ENCODE measurements at regions not wholly inside any gene's neighbourhood (a gene's known extent, or its start where the extent isn't known, plus 50 kb on each side); places are given as distances from the start of the nearest gene placed in this dataset.

DNA sequence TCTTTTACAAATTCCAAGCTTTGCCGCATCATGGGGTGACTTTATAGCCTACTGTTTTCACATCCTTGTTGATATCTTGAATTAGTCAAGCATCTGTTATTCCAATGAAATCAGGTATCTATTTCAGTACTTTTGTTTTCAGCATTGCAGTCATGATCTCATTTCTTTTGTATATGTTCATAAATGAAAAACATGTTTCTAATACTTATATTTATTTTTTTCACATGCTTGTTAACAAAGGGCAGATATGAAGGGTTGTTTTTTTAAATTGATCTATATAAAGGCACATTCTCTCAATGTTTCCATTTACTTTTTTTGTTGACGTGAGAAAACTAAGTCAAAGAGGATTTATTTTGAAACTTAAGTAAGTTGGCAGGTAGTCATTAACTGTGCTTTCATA lies 964.8 kb downstream of the JRKL start:
- Mint-ChIP-seq H3K9me3 (ENCODE audit: unreplicated experiment) (no peaks in the 10 kb centered on the region), H3K36me3 (ENCODE audit: low read depth, unreplicated experiment) (no peaks in the 10 kb centered on the region), H3K4me1 (ENCODE audit: unreplicated experiment) (no peaks in the 10 kb centered on the region), H3K27me3 (ENCODE audit: unreplicated experiment) (no peaks in the 10 kb centered on the region), H3K27ac (ENCODE audit: unreplicated experiment) (no peak overlapping the region), H3K4me3 (ENCODE audit: unreplicated experiment) (no peak overlapping the region)
- TF ChIP-seq, protein P1, sequence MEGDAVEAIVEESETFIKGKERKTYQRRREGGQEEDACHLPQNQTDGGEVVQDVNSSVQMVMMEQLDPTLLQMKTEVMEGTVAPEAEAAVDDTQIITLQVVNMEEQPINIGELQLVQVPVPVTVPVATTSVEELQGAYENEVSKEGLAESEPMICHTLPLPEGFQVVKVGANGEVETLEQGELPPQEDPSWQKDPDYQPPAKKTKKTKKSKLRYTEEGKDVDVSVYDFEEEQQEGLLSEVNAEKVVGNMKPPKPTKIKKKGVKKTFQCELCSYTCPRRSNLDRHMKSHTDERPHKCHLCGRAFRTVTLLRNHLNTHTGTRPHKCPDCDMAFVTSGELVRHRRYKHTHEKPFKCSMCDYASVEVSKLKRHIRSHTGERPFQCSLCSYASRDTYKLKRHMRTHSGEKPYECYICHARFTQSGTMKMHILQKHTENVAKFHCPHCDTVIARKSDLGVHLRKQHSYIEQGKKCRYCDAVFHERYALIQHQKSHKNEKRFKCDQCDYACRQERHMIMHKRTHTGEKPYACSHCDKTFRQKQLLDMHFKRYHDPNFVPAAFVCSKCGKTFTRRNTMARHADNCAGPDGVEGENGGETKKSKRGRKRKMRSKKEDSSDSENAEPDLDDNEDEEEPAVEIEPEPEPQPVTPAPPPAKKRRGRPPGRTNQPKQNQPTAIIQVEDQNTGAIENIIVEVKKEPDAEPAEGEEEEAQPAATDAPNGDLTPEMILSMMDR (IDR thresholded peaks at IDR 0.05; ENCODE audit: unreplicated experiment): no peak
- DNase-seq (ENCODE audit: low spot score): no peak

DNA sequence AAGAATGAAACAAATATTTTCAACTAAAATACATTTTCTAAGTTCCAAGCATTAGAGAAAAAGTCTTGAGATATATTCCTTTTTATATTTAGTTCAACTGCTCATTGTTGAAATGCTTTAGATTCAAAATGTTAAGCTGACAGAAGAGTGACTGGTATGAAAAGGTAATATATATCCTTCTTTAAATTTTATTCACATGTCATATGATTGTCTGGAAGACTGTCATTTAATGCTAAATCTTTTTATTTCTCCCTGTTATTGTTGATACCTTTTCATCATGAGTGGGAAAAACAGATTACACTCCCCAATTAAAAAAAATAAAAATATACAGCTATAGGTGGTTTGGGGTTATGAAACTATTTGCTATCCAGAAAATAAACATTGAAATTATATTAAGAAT lies 965.4 kb downstream of the JRKL start:
- no peak for DNase-seq (ENCODE audit: low spot score)
- Mint-ChIP-seq H3K36me3 (ENCODE audit: low read depth, unreplicated experiment) (no peaks in the 10 kb centered on the region), H3K27me3 (ENCODE audit: unreplicated experiment) (no peaks in the 10 kb centered on the region), H3K4me1 (ENCODE audit: unreplicated experiment) (no peaks in the 10 kb centered on the region), H3K4me3 (ENCODE audit: unreplicated experiment) (no peak overlapping the region), H3K9me3 (ENCODE audit: unreplicated experiment) (no peaks in the 10 kb centered on the region), H3K27ac (ENCODE audit: unreplicated experiment) (no peak overlapping the region)
- TF ChIP-seq, protein P1 (IDR thresholded peaks at IDR 0.05; ENCODE audit: unreplicated experiment): no peak

DNA sequence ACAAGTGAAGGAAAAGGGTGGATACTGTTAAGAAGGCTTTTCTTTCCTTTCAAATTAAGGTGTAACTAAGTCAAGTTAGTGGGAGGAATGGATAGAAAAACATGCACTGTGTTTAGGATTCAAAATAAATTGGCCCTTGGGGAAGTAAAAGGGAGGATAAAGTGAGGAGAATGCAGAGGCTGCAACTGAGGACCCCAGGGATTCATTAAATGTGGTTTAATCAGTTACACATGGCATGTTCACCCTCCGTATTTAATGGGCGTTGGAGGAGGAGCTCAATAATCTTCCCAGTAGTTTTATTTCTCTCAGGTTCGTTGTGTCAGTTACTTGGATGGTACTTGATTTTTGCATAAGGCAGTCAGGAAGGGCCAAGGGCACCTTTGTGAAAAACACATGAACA lies 966.3 kb downstream of the JRKL start:
- Mint-ChIP-seq H3K36me3 (ENCODE audit: low read depth, unreplicated experiment) (no peaks in the 10 kb centered on the region), H3K9me3 (ENCODE audit: unreplicated experiment) (no peaks in the 10 kb centered on the region), H3K27ac (ENCODE audit: unreplicated experiment) (no peak overlapping the region), H3K4me1 (ENCODE audit: unreplicated experiment) (no peaks in the 10 kb centered on the region), H3K4me3 (ENCODE audit: unreplicated experiment) (no peak overlapping the region), H3K27me3 (ENCODE audit: unreplicated experiment) (no peaks in the 10 kb centered on the region)
- TF ChIP-seq, protein P1 (IDR thresholded peaks at IDR 0.05; ENCODE audit: unreplicated experiment): no peak
- no peak for DNase-seq (ENCODE audit: low spot score)

DNA sequence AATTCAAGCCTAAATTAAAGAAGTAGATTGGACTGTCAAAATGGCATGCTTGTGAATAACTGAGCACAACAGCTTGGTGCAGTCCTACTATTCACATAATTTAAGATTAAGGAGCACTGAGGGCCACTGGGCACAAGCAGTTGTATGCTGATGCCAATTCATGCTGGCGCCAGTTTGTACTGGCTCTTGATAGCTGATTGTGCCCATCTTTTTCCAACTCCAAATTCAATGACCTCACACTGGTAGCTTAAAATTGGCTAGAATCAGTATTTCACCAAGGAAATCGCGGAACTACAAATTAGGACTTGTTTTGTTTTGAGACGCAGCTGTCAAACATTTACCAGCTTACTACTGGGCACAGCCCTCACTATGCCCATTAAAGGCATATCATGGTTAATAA lies 969.2 kb downstream of the JRKL start:
- no peaks in the 10 kb centered on the region for H3K36me3 Mint-ChIP-seq (ENCODE audit: low read depth, unreplicated experiment)
- TF ChIP-seq, protein P1 (IDR thresholded peaks at IDR 0.05; ENCODE audit: unreplicated experiment): no peak
- no peaks in the 10 kb centered on the region for H3K4me1 Mint-ChIP-seq (ENCODE audit: unreplicated experiment)
- DNase-seq (ENCODE audit: low spot score): no peak
- H3K4me3 Mint-ChIP-seq (ENCODE audit: unreplicated experiment): no peak overlapping the region
- no peaks in the 10 kb centered on the region for H3K27me3 Mint-ChIP-seq (ENCODE audit: unreplicated experiment)
- H3K27ac Mint-ChIP-seq (ENCODE audit: unreplicated experiment): no peak overlapping the region
- no peaks in the 10 kb centered on the region for H3K9me3 Mint-ChIP-seq (ENCODE audit: unreplicated experiment)

DNA sequence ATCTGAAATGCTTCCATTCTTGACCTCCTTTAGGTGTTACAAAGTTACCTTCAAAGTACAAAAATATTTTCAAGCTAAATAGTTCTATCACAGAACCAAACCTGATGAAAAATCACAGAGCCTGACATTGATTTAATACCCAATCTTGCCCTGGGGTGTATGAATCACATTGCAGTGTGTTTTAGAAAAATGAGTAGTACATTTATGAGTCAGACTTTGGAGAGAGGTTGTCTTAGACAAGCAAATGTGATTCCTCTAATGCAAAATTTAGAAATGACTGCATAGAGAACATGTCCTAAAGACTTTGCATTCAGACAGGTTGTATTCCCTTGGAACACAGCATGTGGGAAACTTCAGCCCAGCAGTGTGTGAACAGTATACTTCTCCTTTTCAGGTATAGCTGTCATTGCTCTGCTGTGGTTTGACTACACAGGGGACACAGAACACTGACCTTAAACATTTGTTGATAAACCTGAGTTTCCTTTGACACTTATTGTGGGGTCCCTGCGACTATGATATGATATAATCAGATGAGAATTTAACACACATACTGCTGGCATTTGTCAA lies 972.1 kb downstream of the JRKL start:
- Mint-ChIP-seq H3K4me1 (ENCODE audit: unreplicated experiment) (no peaks in the 10 kb centered on the region), H3K4me3 (ENCODE audit: unreplicated experiment) (no peak overlapping the region), H3K27ac (ENCODE audit: unreplicated experiment) (no peak overlapping the region), H3K36me3 (ENCODE audit: low read depth, unreplicated experiment) (no peaks in the 10 kb centered on the region), H3K9me3 (ENCODE audit: unreplicated experiment) (no peaks in the 10 kb centered on the region), H3K27me3 (ENCODE audit: unreplicated experiment) (no peaks in the 10 kb centered on the region)
- no peak for DNase-seq (ENCODE audit: low spot score)
- TF ChIP-seq, protein P1 (IDR thresholded peaks at IDR 0.05; ENCODE audit: unreplicated experiment): no peak
